ENCODE measurements at regions not wholly inside any gene's neighbourhood (a gene's known extent, or its start where the extent isn't known, plus 50 kb on each side); places are given as distances from the start of the nearest gene placed in this dataset.

DNA sequence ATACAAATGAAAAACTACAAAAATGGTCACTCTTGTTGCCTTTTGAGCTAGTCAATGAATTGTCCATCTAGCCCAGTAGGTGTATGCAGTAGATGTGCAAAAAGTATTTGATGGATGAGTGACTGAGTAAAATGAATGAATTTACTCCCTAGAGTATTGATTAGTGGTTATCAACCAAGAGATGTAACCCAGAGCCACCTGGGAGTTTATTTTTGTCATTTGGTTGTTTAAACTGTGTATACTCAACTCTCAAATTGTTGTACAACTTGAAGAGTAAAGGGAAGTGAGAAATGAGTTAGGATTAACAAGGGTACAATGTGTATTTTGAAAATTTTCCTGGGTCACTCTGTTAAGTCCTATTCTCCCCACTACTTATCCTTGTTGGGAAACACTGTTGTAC lies 124.1 kb upstream of the TMCO5A start:
- no peak overlapping the region for H3K4me2 ChIP-seq
- FAIRE-seq, result no peak
- no peak overlapping the region for H3K4me3 ChIP-seq
- POLR2A ChIA-PET, result no interaction called here
- no peaks in the 10 kb centered on the region for H3K4me1 ChIP-seq
- no peak overlapping the region for H3K27ac ChIP-seq
- DNase-seq (ENCODE audit: low read depth in 1 of 2, low spot score in 1 of 2), result no peak
- TF ChIP-seq, protein P1, sequence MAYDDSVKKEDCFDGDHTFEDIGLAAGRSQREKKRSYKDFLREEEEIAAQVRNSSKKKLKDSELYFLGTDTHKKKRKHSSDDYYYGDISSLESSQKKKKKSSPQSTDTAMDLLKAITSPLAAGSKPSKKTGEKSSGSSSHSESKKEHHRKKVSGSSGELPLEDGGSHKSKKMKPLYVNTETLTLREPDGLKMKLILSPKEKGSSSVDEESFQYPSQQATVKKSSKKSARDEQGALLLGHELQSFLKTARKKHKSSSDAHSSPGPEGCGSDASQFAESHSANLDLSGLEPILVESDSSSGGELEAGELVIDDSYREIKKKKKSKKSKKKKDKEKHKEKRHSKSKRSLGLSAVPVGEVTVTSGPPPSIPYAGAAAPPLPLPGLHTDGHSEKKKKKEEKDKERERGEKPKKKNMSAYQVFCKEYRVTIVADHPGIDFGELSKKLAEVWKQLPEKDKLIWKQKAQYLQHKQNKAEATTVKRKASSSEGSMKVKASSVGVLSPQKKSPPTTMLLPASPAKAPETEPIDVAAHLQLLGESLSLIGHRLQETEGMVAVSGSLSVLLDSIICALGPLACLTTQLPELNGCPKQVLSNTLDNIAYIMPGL (CRISPR knock-in tag; IDR thresholded peaks at IDR 0.05; ENCODE audit: borderline replicate concordance), result no peak
- TF ChIP-seq CTCF (IDR thresholded peaks at IDR 0.05) (no peak), RARB (CRISPR knock-in tag; IDR thresholded peaks at IDR 0.05) (no peak), NR3C1 (IDR thresholded peaks at IDR 0.05) (no peak), ZSCAN20 (CRISPR knock-in tag; IDR thresholded peaks at IDR 0.05) (no peak), FOSL2 (IDR thresholded peaks at IDR 0.05) (no peak), FOSL2 (CRISPR knock-in tag; IDR thresholded peaks at IDR 0.05) (no peak), ZFP36 (IDR thresholded peaks at IDR 0.05; ENCODE audit: borderline replicate concordance, partially characterized antibody) (no peak), EP300 (IDR thresholded peaks at IDR 0.05) (no peak), HDAC2 (IDR thresholded peaks at IDR 0.05) (no peak), RAD21 (conservative IDR thresholded peaks at IDR 0.05 in 1 of 2, IDR thresholded peaks at IDR 0.05 in 1 of 2) (no peak), GATA3 (IDR thresholded peaks at IDR 0.05; ENCODE audit: borderline replicate concordance) (no peak), KDM5A (IDR thresholded peaks at IDR 0.05) (no peak), MAFK (IDR thresholded peaks at IDR 0.05; ENCODE audit: partially characterized antibody) (no peak), RCOR1 (IDR thresholded peaks at IDR 0.05; ENCODE audit: low read depth, low read length) (no peak), ZC3H11A (IDR thresholded peaks at IDR 0.05) (no peak), HOXB5 (CRISPR knock-in tag; IDR thresholded peaks at IDR 0.05) (no peak)
- TF ChIP-seq, protein P2, sequence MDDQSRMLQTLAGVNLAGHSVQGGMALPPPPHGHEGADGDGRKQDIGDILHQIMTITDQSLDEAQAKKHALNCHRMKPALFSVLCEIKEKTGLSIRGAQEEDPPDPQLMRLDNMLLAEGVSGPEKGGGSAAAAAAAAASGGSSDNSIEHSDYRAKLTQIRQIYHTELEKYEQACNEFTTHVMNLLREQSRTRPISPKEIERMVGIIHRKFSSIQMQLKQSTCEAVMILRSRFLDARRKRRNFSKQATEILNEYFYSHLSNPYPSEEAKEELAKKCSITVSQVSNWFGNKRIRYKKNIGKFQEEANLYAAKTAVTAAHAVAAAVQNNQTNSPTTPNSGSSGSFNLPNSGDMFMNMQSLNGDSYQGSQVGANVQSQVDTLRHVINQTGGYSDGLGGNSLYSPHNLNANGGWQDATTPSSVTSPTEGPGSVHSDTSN (IDR thresholded peaks at IDR 0.05), result no peak
- CTCF ChIA-PET, result no interaction called here
- no peak for ATAC-seq
- no peaks in the 10 kb centered on the region for H3K9me3 ChIP-seq

DNA sequence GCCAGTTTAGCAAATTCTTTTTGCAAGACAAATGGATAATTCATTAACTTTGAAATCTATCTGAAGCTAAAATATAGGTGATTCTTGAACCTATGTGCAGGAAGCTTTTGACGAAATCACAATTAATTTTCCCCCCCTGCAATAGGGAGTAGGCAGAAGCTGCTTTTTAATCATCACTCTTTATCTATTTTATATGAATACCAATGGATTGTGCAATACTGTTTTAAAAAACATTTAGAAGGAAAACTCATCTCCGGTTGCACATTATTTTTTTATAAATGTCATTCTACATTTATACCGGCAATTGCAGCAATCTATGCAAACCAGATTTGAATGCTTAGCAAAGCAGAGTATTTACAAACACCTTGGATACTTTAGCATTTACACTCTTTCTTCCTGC lies 121.1 kb upstream of the TMCO5A start:
- POLR2A ChIA-PET, result no interaction called here
- 35% methylated on average over 3 of the region's 3 CpGs for WGBS (ENCODE audit: missing lambda C conversion rate)
- H3K27ac ChIP-seq, result no peak overlapping the region
- no peak for ATAC-seq
- no peak for DNase-seq (ENCODE audit: low read depth in 1 of 2, low spot score in 1 of 2)
- no peak for TF ChIP-seq TFCP2L1 (CRISPR knock-in tag; IDR thresholded peaks at IDR 0.05)
- TF ChIP-seq, protein P3, sequence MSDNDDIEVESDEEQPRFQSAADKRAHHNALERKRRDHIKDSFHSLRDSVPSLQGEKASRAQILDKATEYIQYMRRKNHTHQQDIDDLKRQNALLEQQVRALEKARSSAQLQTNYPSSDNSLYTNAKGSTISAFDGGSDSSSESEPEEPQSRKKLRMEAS (IDR thresholded peaks at IDR 0.05), result no peak
- TF ChIP-seq, protein P1 (CRISPR knock-in tag; IDR thresholded peaks at IDR 0.05; ENCODE audit: borderline replicate concordance), result no peak
- TF ChIP-seq BCL3 (IDR thresholded peaks at IDR 0.05), result no peak
- TF ChIP-seq HOXB13 (CRISPR knock-in tag; IDR thresholded peaks at IDR 0.05; ENCODE audit: low read depth), result no peak
- no peak for TF ChIP-seq NR3C1 (IDR thresholded peaks at IDR 0.05)
- no peak for TF ChIP-seq HOXB5 (CRISPR knock-in tag; IDR thresholded peaks at IDR 0.05)
- H3K4me1 ChIP-seq, result no peaks in the 10 kb centered on the region
- no peaks in the 10 kb centered on the region for H3K9me3 ChIP-seq
- no peak for FAIRE-seq
- H3K4me3 ChIP-seq, result no peak overlapping the region
- H3K4me2 ChIP-seq, result no peak overlapping the region
- CTCF ChIA-PET, result no interaction called here

All from A549 (cell line).